ENCODE measurements at regions not wholly inside any gene's neighbourhood (a gene's known extent, or its start where the extent isn't known, plus 50 kb on each side); places are given as distances from the start of the nearest gene placed in this dataset.

GRCh38 chr4:155071962-155072361, 136.5 kb upstream of the NPY2R start (continued):
- no peak for TF ChIP-seq ZBTB33 (IDR thresholded peaks at IDR 0.05; ENCODE audit: extremely low read depth, insufficient replicate concordance, low read length)

- H3K4me3 ChIP-seq (replicated peaks in 1 of 2; ENCODE audit: low read depth in 1 of 2, low read length in 2 of 2), result no peak overlapping the region
- no peak overlapping the region for H3K9ac ChIP-seq (ENCODE audit: low read length)
- ChIA-PET POLR2A (no interaction called here), CTCF (no interaction called here), RAD21 (ENCODE audit: low non-redundant PET in 1 of 2, low total read pairs in 2 of 2, uncharacterized antibody in 2 of 2, unreplicated experiment in 2 of 2) (no interaction called here)
- no TSS peak for BruUV-seq (replicated peaks)
- intact Hi-C loops (cut with micrococcal nuclease), result no loop called here
- TF ChIP-seq TCF7L2 (IDR thresholded peaks at IDR 0.05; ENCODE audit: borderline replicate concordance, extremely low read depth, insufficient read depth, insufficient read length) (no peak), ZFX (IDR thresholded peaks at IDR 0.05) (no peak)
- no peaks in the 10 kb centered on the region for H4K20me1 ChIP-seq (ENCODE audit: insufficient read depth)
- no peaks in the 10 kb centered on the region for H3K9me3 ChIP-seq (ENCODE audit: control insufficient read depth in 1 of 2, insufficient read depth in 1 of 2, low read depth in 1 of 2, low read length in 2 of 2)
- no peak for DNase-seq (ENCODE audit: low read depth, low spot score)
- ATAC-seq, result no peak
- no peaks in the 10 kb centered on the region for H3K9me2 ChIP-seq (ENCODE audit: insufficient read depth)
- H3K79me2 ChIP-seq (ENCODE audit: insufficient read depth, low read length), result no peaks in the 10 kb centered on the region
- H3K27ac ChIP-seq (ENCODE audit: low read depth, low read length), result no peak overlapping the region
- H3K36me3 ChIP-seq (ENCODE audit: control insufficient read depth in 1 of 2, insufficient read depth in 2 of 2, low read length in 2 of 2), result no peaks in the 10 kb centered on the region
- no peaks in the 10 kb centered on the region for H3K4me1 ChIP-seq (ENCODE audit: control insufficient read depth in 1 of 2, insufficient read depth in 2 of 2, low read length in 2 of 2)
- no peaks in the 10 kb centered on the region for H3K27me3 ChIP-seq (ENCODE audit: insufficient read depth, low read length)
- H2AFZ ChIP-seq (ENCODE audit: low read depth, low read length, poor library complexity, severe bottlenecking), result no peak overlapping the region
- no peak overlapping the region for H3K4me2 ChIP-seq (ENCODE audit: low read length)
These were observed 136.0 kb upstream of the NPY2R start for GRCh38 chr4:155072417-155072816.

GRCh38 chr4:155073852-155074251, 134.6 kb upstream of the NPY2R start:
- intact Hi-C loops (cut with micrococcal nuclease), result no loop called here
- TF ChIP-seq RAD21 (IDR thresholded peaks at IDR 0.05; ENCODE audit: low read depth) (no peak), CTCF (IDR thresholded peaks at IDR 0.05 in 2 of 3, conservative IDR thresholded peaks at IDR 0.05 in 1 of 3; ENCODE audit: borderline replicate concordance in 1 of 3, insufficient read depth in 1 of 3, low read depth in 2 of 3, low read length in 2 of 3) (no peak), SP1 (IDR thresholded peaks at IDR 0.05; ENCODE audit: low read depth) (no peak), YY1 (IDR thresholded peaks at IDR 0.05; ENCODE audit: extremely low read depth, insufficient replicate concordance, low read depth, low read length) (no peak), POLR2A (IDR thresholded peaks at IDR 0.05; ENCODE audit: borderline replicate concordance, extremely low read depth, insufficient read depth, insufficient read length) (no peak), ZNF274 (IDR thresholded peaks at IDR 0.05; ENCODE audit: low read depth, low read length) (no peak), SRF (IDR thresholded peaks at IDR 0.05; ENCODE audit: low read depth) (no peak), ATF3 (IDR thresholded peaks at IDR 0.05) (no peak), ZFX (IDR thresholded peaks at IDR 0.05) (no peak), JUND (IDR thresholded peaks at IDR 0.05) (no peak), TCF7L2 (IDR thresholded peaks at IDR 0.05; ENCODE audit: borderline replicate concordance, extremely low read depth, insufficient read depth, insufficient read length) (no peak), CEBPB (IDR thresholded peaks at IDR 0.05; ENCODE audit: low read depth) (no peak), ELF1 (IDR thresholded peaks at IDR 0.05; ENCODE audit: borderline replicate concordance, low read depth) (no peak), EZH2 (IDR thresholded peaks at IDR 0.05) (no peak)
- ChIA-PET CTCF (interaction anchor here (0.9 kb wide), 1 partner anchor 14 kb away, joined by 3 read pairs; no protein-coding TSS in a partner anchor), RAD21 (ENCODE audit: low non-redundant PET in 1 of 2, low total read pairs in 2 of 2, uncharacterized antibody in 2 of 2, unreplicated experiment in 2 of 2) (no interaction called here), POLR2A (no interaction called here)
- BruUV-seq (replicated peaks), result no TSS peak
- H3K4me1 ChIP-seq (ENCODE audit: control insufficient read depth in 1 of 2, insufficient read depth in 2 of 2, low read length in 2 of 2), result no peaks in the 10 kb centered on the region
- no peaks in the 10 kb centered on the region for H3K27me3 ChIP-seq (ENCODE audit: insufficient read depth, low read length)
- H3K79me2 ChIP-seq (ENCODE audit: insufficient read depth, low read length), result no peaks in the 10 kb centered on the region
- no peaks in the 10 kb centered on the region for H4K20me1 ChIP-seq (ENCODE audit: insufficient read depth)
- no peaks in the 10 kb centered on the region for H3K36me3 ChIP-seq (ENCODE audit: control insufficient read depth in 1 of 2, insufficient read depth in 2 of 2, low read length in 2 of 2)
- no peak overlapping the region for H3K27ac ChIP-seq (ENCODE audit: low read depth, low read length)
- H2AFZ ChIP-seq (ENCODE audit: low read depth, low read length, poor library complexity, severe bottlenecking), result no peak overlapping the region
- H3K9me3 ChIP-seq (ENCODE audit: control insufficient read depth in 1 of 2, insufficient read depth in 1 of 2, low read depth in 1 of 2, low read length in 2 of 2), result no peaks in the 10 kb centered on the region
- H3K4me2 ChIP-seq (ENCODE audit: low read length), result no peak overlapping the region
- ATAC-seq (no peak), DNase-seq (ENCODE audit: low read depth, low spot score) (no peak)
- H3K9me2 ChIP-seq (ENCODE audit: insufficient read depth), result no peaks in the 10 kb centered on the region
- H3K4me3 ChIP-seq (replicated peaks in 1 of 2; ENCODE audit: low read depth in 1 of 2, low read length in 2 of 2), result no peak overlapping the region
- no peak overlapping the region for H3K9ac ChIP-seq (ENCODE audit: low read length)

Measured in HCT116 (cell line).